H9 (cell line): ENCODE measurements at regions not wholly inside any gene's neighbourhood (a gene's known extent, or its start where the extent isn't known, plus 50 kb on each side); places are given as distances from the start of the nearest gene placed in this dataset.

Source experiments
- DNase-seq: peaks from one replicate; pipeline ENCODE4 v3.0.0-alpha.2; 2017
- H2AFZ ChIP-seq: one replicate; pipeline ENCODE4 v1.6.1; 2013; ENCODE audit warnings: mild to moderate bottlenecking, low read length, control low read depth, moderate library complexity
- H2AK5ac ChIP-seq: 2 replicates; pipeline ENCODE4 v1.6.1; 2013; ENCODE audit warnings: low read length, control low read depth, mixed read lengths; ENCODE audit not compliant: insufficient read length
- H2BK120ac ChIP-seq: one replicate; pipeline ENCODE4 v1.6.1; 2013; ENCODE audit warnings: low read depth, mild to moderate bottlenecking, low read length, control low read depth, inconsistent platforms; ENCODE audit not compliant: poor library complexity, severe bottlenecking
- H2BK12ac ChIP-seq: 2 replicates; pipeline ENCODE4 v1.6.1; 2013; ENCODE audit warnings: low read length, control low read depth, mixed read lengths, low read depth; ENCODE audit not compliant: insufficient read length
- H2BK15ac ChIP-seq: 2 replicates; pipeline ENCODE4 v1.6.1; 2013; ENCODE audit warnings: low read depth, low read length, control low read depth
- H2BK20ac ChIP-seq: one replicate; pipeline ENCODE4 v1.6.1; 2013; ENCODE audit warnings: low read depth, mild to moderate bottlenecking, low read length, control low read depth, inconsistent platforms; ENCODE audit not compliant: poor library complexity, severe bottlenecking
- H2BK5ac ChIP-seq: 2 replicates; pipeline ENCODE4 v1.6.1; 2013; ENCODE audit warnings: low read length, control low read depth, mixed read lengths; ENCODE audit not compliant: insufficient read length
- H3K14ac ChIP-seq: 2 replicates; pipeline ENCODE4 v1.6.1; 2013; ENCODE audit warnings: low read length, control low read depth; ENCODE audit not compliant: insufficient read depth
- H3K18ac ChIP-seq: 2 replicates; pipeline ENCODE4 v1.6.1; 2013; ENCODE audit warnings: low read depth, mild to moderate bottlenecking, mixed read lengths, low read length, control low read depth; ENCODE audit not compliant: insufficient read length
- H3K23ac ChIP-seq: 2 replicates; pipeline ENCODE4 v1.6.1; 2013; ENCODE audit warnings: low read length, control low read depth, mixed read lengths, low read depth; ENCODE audit not compliant: insufficient read length
- H3K23me2 ChIP-seq: 2 replicates; pipeline ENCODE4 v1.6.1; 2013; ENCODE audit warnings: low read depth, mild to moderate bottlenecking, mixed read lengths, low read length, control low read depth; ENCODE audit not compliant: insufficient read length, poor library complexity, severe bottlenecking
- H3K27ac ChIP-seq: 2 replicates; pipeline ENCODE4 v1.5.1; 2013; ENCODE audit warnings: low read length, control low read depth, mixed read lengths, low read depth; ENCODE audit not compliant: insufficient read length
- H3K27me3 ChIP-seq: 2 replicates; pipeline ENCODE4 v1.6.1; 2013; ENCODE audit warnings: low read length, control low read depth, inconsistent platforms; ENCODE audit not compliant: insufficient read depth
- H3K4ac ChIP-seq: 2 replicates; pipeline ENCODE4 v1.6.1; 2013; ENCODE audit warnings: low read depth, mild to moderate bottlenecking, control low read depth, inconsistent platforms, low read length, moderate library complexity
- H3K4me1 ChIP-seq: 2 replicates; pipeline ENCODE4 v1.6.1; 2013; ENCODE audit warnings: low read length, control low read depth, inconsistent platforms; ENCODE audit not compliant: insufficient read depth
- H3K4me2 ChIP-seq: 2 replicates; pipeline ENCODE4 v1.6.1; 2013; ENCODE audit warnings: low read length, control low read depth, mixed read lengths; ENCODE audit not compliant: insufficient read length, insufficient read depth
- H3K56ac ChIP-seq: 2 replicates; pipeline ENCODE4 v1.6.1; 2013; ENCODE audit warnings: low read depth, mild to moderate bottlenecking, mixed read lengths, low read length, control low read depth; ENCODE audit not compliant: insufficient read length
- H3K79me1 ChIP-seq: 2 replicates; pipeline ENCODE4 v1.6.1; 2013; ENCODE audit warnings: low read depth, mild to moderate bottlenecking, moderate library complexity, low read length, control low read depth, inconsistent platforms; ENCODE audit not compliant: insufficient read depth, poor library complexity, severe bottlenecking
- H3K79me2 ChIP-seq: 2 replicates; pipeline ENCODE4 v1.6.1; 2013; ENCODE audit warnings: low read length, control low read depth, inconsistent platforms; ENCODE audit not compliant: insufficient read depth
- H3K9ac ChIP-seq: 2 replicates; pipeline ENCODE4 v1.6.1; 2013; ENCODE audit warnings: low read length, control low read depth, mixed read lengths; ENCODE audit not compliant: insufficient read length; ENCODE audit errors: extremely low read depth
- H3K9me3 ChIP-seq: one replicate; pipeline ENCODE4 v1.6.1; 2013; ENCODE audit warnings: low read depth, low read length, inconsistent platforms; ENCODE audit not compliant: control insufficient read depth
- H3T11ph ChIP-seq: one replicate; pipeline ENCODE4 v1.6.1; 2013; ENCODE audit warnings: mild to moderate bottlenecking, low read length, control low read depth, inconsistent platforms
- H4K20me1 ChIP-seq: one replicate; pipeline ENCODE4 v1.6.1; 2013; ENCODE audit not compliant: control insufficient read depth, insufficient read length, insufficient read depth
- H4K5ac ChIP-seq: 2 replicates; pipeline ENCODE4 v1.6.1; 2013; ENCODE audit warnings: low read depth, mild to moderate bottlenecking, mixed read lengths, low read length, control low read depth; ENCODE audit not compliant: insufficient read length
- H4K8ac ChIP-seq: replicated peaks from 2 replicates; pipeline ENCODE4 v1.6.1; 2013; ENCODE audit warnings: low read length, control low read depth, mixed read lengths, low read depth; ENCODE audit not compliant: insufficient read length
- H4K91ac ChIP-seq: 2 replicates; pipeline ENCODE4 v1.6.1; 2013; ENCODE audit warnings: low read depth, mild to moderate bottlenecking, moderate library complexity, mixed read lengths, low read length, control low read depth; ENCODE audit not compliant: insufficient read length
- H3K27ac Mint-ChIP-seq, 3 experiments: 2 replicates in 2 of 3; 3 replicates in 1 of 3; pipeline ENCODE4 v1.8.0; 2020 to 2021; ENCODE audit warnings: mixed read lengths in 3 of 3, mild to moderate bottlenecking in 1 of 3, moderate library complexity in 1 of 3
- H3K27me3 Mint-ChIP-seq: 2 replicates; pipeline ENCODE4 v1.8.0; 2021; ENCODE audit warnings: low read depth, mild to moderate bottlenecking, moderate library complexity, mixed read lengths
- H3K36me3 Mint-ChIP-seq, 3 experiments: 2 replicates in 2 of 3; 3 replicates in 1 of 3; pipeline ENCODE4 v1.8.0; 2020 to 2021; ENCODE audit warnings: low read depth in 3 of 3, mixed read lengths in 3 of 3; ENCODE audit not compliant: insufficient read depth in 1 of 3
- H3K4me1 Mint-ChIP-seq, 2 experiments: 2 replicates each; pipeline ENCODE4 v1.8.0; 2020; ENCODE audit warnings: mixed read lengths in 2 of 2
- H3K4me3 Mint-ChIP-seq, 2 experiments: 2 replicates in 1 of 2; 3 replicates in 1 of 2; pipeline ENCODE4 v1.8.0; 2020 to 2021; ENCODE audit warnings: mild to moderate bottlenecking in 2 of 2, mixed read lengths in 2 of 2, moderate library complexity in 1 of 2
- H3K9me3 Mint-ChIP-seq, 2 experiments: 2 replicates in 1 of 2; 3 replicates in 1 of 2; pipeline ENCODE4 v1.8.0; 2020; ENCODE audit warnings: mild to moderate bottlenecking in 2 of 2, mixed read lengths in 2 of 2, moderate library complexity in 1 of 2
- CTCF ChIP-seq: fragments of 200-600 bp; sonication (generic); conservative IDR thresholded peaks from 3 replicates; pipeline ENCODE4 v1.8.0; 2021; ENCODE audit warnings: antibody characterized with exemption, mild to moderate bottlenecking
- WGBS: extraction: QIAGEN DNeasy Blood & Tissue Kit; methylation state at CpG from one replicate; pipeline ENCODE4 v1.1.7; 2013; ENCODE audit warnings: missing lambda C conversion rate, low lambda C conversion rate, mixed read lengths; ENCODE audit not compliant: insufficient read length; ENCODE audit errors: extremely low coverage; 5-methylcytosine and 5-hydroxymethylcytosine counted together

GRCh38 chr10:7470371-7470770, 59.5 kb upstream of the SFMBT2 start:
- Histone ChIP-seq H4K20me1 (no peaks in the 10 kb centered on the region), H3K23me2 (no peaks in the 10 kb centered on the region), H2BK12ac (no peak overlapping the region), H3T11ph (no peak overlapping the region), H3K79me2 (no peaks in the 10 kb centered on the region), H2BK5ac (no peak overlapping the region), H2AFZ (no peak overlapping the region), H2BK20ac (no peak overlapping the region), H4K8ac (no peak overlapping the region), H3K27ac (no peak overlapping the region), H2BK15ac (no peak overlapping the region), H4K5ac (no peak overlapping the region), H4K91ac (no peak overlapping the region), H3K9ac (no peak overlapping the region), H2BK120ac (no peak overlapping the region), H2AK5ac (no peak overlapping the region), H3K27me3 (no peaks in the 10 kb centered on the region), H3K79me1 (no peaks in the 10 kb centered on the region), H3K4me2 (no peak overlapping the region), H3K14ac (no peak overlapping the region), H3K23ac (no peak overlapping the region), H3K56ac (no peak overlapping the region), H3K18ac (no peak overlapping the region), H3K4me1 (peaks cover 4% of the 10 kb centered on the region; the same call in 1 of the 2 replicates), H3K4ac (no peak overlapping the region), H3K9me3 (no peaks in the 10 kb centered on the region)
- Mint-ChIP-seq H3K27me3 (peaks cover 6% of the 10 kb centered on the region), H3K4me3 (no peak overlapping the region), H3K36me3 (no peaks in the 10 kb centered on the region), H3K4me1 (peaks cover 2% of the 10 kb centered on the region in 2 experiments), H3K9me3 (no peaks in the 10 kb centered on the region; a peak in 2 of 5 replicates), H3K27ac (no peak overlapping the region)
- no peak for TF ChIP-seq CTCF
- no CpG with 5 or more reads among the region's 2 CpGs for WGBS
- no peak for DNase-seq
